ENCODE measurements at regions not wholly inside any gene's neighbourhood (a gene's known extent, or its start where the extent isn't known, plus 50 kb on each side); places are given as distances from the start of the nearest gene placed in this dataset.

- TF ChIP-seq CTCF (IDR thresholded peaks at IDR 0.05) (no peak), JUN (IDR thresholded peaks at IDR 0.05) (no peak), RNF2 (IDR thresholded peaks at IDR 0.05; ENCODE audit: borderline replicate concordance, low read depth) (no peak), EHMT2 (IDR thresholded peaks at IDR 0.05; ENCODE audit: low read depth) (no peak), ESRRA (IDR thresholded peaks at IDR 0.05; ENCODE audit: borderline replicate concordance, low read length) (no peak), POLR2A (IDR thresholded peaks at IDR 0.05; ENCODE audit: low read length) (no peak), CEBPB (IDR thresholded peaks at IDR 0.05) (no peak), NFE2L2 (conservative IDR thresholded peaks at IDR 0.05; ENCODE audit: low read length) (no peak), ELK1 (IDR thresholded peaks at IDR 0.05; ENCODE audit: low read depth, low read length) (no peak)
Measured at GRCh38 chr4:27381815-27382214, 521.2 kb downstream of the STIM2 start.
